H9 (cell line): ENCODE measurements at regions not wholly inside any gene's neighbourhood (a gene's known extent, or its start where the extent isn't known, plus 50 kb on each side); places are given as distances from the start of the nearest gene placed in this dataset.

Source experiments
- DNase-seq: peaks from one replicate; pipeline ENCODE4 v3.0.0-alpha.2; 2017
- H2AFZ ChIP-seq: one replicate; pipeline ENCODE4 v1.6.1; 2013; ENCODE audit warnings: mild to moderate bottlenecking, low read length, control low read depth, moderate library complexity
- H2AK5ac ChIP-seq: 2 replicates; pipeline ENCODE4 v1.6.1; 2013; ENCODE audit warnings: low read length, control low read depth, mixed read lengths; ENCODE audit not compliant: insufficient read length
- H2BK120ac ChIP-seq: one replicate; pipeline ENCODE4 v1.6.1; 2013; ENCODE audit warnings: low read depth, mild to moderate bottlenecking, low read length, control low read depth, inconsistent platforms; ENCODE audit not compliant: poor library complexity, severe bottlenecking
- H2BK12ac ChIP-seq: 2 replicates; pipeline ENCODE4 v1.6.1; 2013; ENCODE audit warnings: low read length, control low read depth, mixed read lengths, low read depth; ENCODE audit not compliant: insufficient read length
- H2BK15ac ChIP-seq: 2 replicates; pipeline ENCODE4 v1.6.1; 2013; ENCODE audit warnings: low read depth, low read length, control low read depth
- H2BK20ac ChIP-seq: one replicate; pipeline ENCODE4 v1.6.1; 2013; ENCODE audit warnings: low read depth, mild to moderate bottlenecking, low read length, control low read depth, inconsistent platforms; ENCODE audit not compliant: poor library complexity, severe bottlenecking
- H2BK5ac ChIP-seq: 2 replicates; pipeline ENCODE4 v1.6.1; 2013; ENCODE audit warnings: low read length, control low read depth, mixed read lengths; ENCODE audit not compliant: insufficient read length
- H3K14ac ChIP-seq: 2 replicates; pipeline ENCODE4 v1.6.1; 2013; ENCODE audit warnings: low read length, control low read depth; ENCODE audit not compliant: insufficient read depth
- H3K18ac ChIP-seq: 2 replicates; pipeline ENCODE4 v1.6.1; 2013; ENCODE audit warnings: low read depth, mild to moderate bottlenecking, mixed read lengths, low read length, control low read depth; ENCODE audit not compliant: insufficient read length
- H3K23ac ChIP-seq: 2 replicates; pipeline ENCODE4 v1.6.1; 2013; ENCODE audit warnings: low read length, control low read depth, mixed read lengths, low read depth; ENCODE audit not compliant: insufficient read length
- H3K23me2 ChIP-seq: 2 replicates; pipeline ENCODE4 v1.6.1; 2013; ENCODE audit warnings: low read depth, mild to moderate bottlenecking, mixed read lengths, low read length, control low read depth; ENCODE audit not compliant: insufficient read length, poor library complexity, severe bottlenecking
- H3K27ac ChIP-seq: 2 replicates; pipeline ENCODE4 v1.5.1; 2013; ENCODE audit warnings: low read length, control low read depth, mixed read lengths, low read depth; ENCODE audit not compliant: insufficient read length
- H3K27me3 ChIP-seq: 2 replicates; pipeline ENCODE4 v1.6.1; 2013; ENCODE audit warnings: low read length, control low read depth, inconsistent platforms; ENCODE audit not compliant: insufficient read depth
- H3K4ac ChIP-seq: 2 replicates; pipeline ENCODE4 v1.6.1; 2013; ENCODE audit warnings: low read depth, mild to moderate bottlenecking, control low read depth, inconsistent platforms, low read length, moderate library complexity
- H3K4me1 ChIP-seq: 2 replicates; pipeline ENCODE4 v1.6.1; 2013; ENCODE audit warnings: low read length, control low read depth, inconsistent platforms; ENCODE audit not compliant: insufficient read depth
- H3K4me2 ChIP-seq: 2 replicates; pipeline ENCODE4 v1.6.1; 2013; ENCODE audit warnings: low read length, control low read depth, mixed read lengths; ENCODE audit not compliant: insufficient read length, insufficient read depth
- H3K56ac ChIP-seq: 2 replicates; pipeline ENCODE4 v1.6.1; 2013; ENCODE audit warnings: low read depth, mild to moderate bottlenecking, mixed read lengths, low read length, control low read depth; ENCODE audit not compliant: insufficient read length
- H3K79me1 ChIP-seq: 2 replicates; pipeline ENCODE4 v1.6.1; 2013; ENCODE audit warnings: low read depth, mild to moderate bottlenecking, moderate library complexity, low read length, control low read depth, inconsistent platforms; ENCODE audit not compliant: insufficient read depth, poor library complexity, severe bottlenecking
- H3K79me2 ChIP-seq: 2 replicates; pipeline ENCODE4 v1.6.1; 2013; ENCODE audit warnings: low read length, control low read depth, inconsistent platforms; ENCODE audit not compliant: insufficient read depth
- H3K9ac ChIP-seq: 2 replicates; pipeline ENCODE4 v1.6.1; 2013; ENCODE audit warnings: low read length, control low read depth, mixed read lengths; ENCODE audit not compliant: insufficient read length; ENCODE audit errors: extremely low read depth
- H3K9me3 ChIP-seq: one replicate; pipeline ENCODE4 v1.6.1; 2013; ENCODE audit warnings: low read depth, low read length, inconsistent platforms; ENCODE audit not compliant: control insufficient read depth
- H3T11ph ChIP-seq: one replicate; pipeline ENCODE4 v1.6.1; 2013; ENCODE audit warnings: mild to moderate bottlenecking, low read length, control low read depth, inconsistent platforms
- H4K20me1 ChIP-seq: one replicate; pipeline ENCODE4 v1.6.1; 2013; ENCODE audit not compliant: control insufficient read depth, insufficient read length, insufficient read depth
- H4K5ac ChIP-seq: 2 replicates; pipeline ENCODE4 v1.6.1; 2013; ENCODE audit warnings: low read depth, mild to moderate bottlenecking, mixed read lengths, low read length, control low read depth; ENCODE audit not compliant: insufficient read length
- H4K8ac ChIP-seq: replicated peaks from 2 replicates; pipeline ENCODE4 v1.6.1; 2013; ENCODE audit warnings: low read length, control low read depth, mixed read lengths, low read depth; ENCODE audit not compliant: insufficient read length
- H4K91ac ChIP-seq: 2 replicates; pipeline ENCODE4 v1.6.1; 2013; ENCODE audit warnings: low read depth, mild to moderate bottlenecking, moderate library complexity, mixed read lengths, low read length, control low read depth; ENCODE audit not compliant: insufficient read length
- H3K27ac Mint-ChIP-seq, 3 experiments: 2 replicates in 2 of 3; 3 replicates in 1 of 3; pipeline ENCODE4 v1.8.0; 2020 to 2021; ENCODE audit warnings: mixed read lengths in 3 of 3, mild to moderate bottlenecking in 1 of 3, moderate library complexity in 1 of 3
- H3K27me3 Mint-ChIP-seq: 2 replicates; pipeline ENCODE4 v1.8.0; 2021; ENCODE audit warnings: low read depth, mild to moderate bottlenecking, moderate library complexity, mixed read lengths
- H3K36me3 Mint-ChIP-seq, 3 experiments: 2 replicates in 2 of 3; 3 replicates in 1 of 3; pipeline ENCODE4 v1.8.0; 2020 to 2021; ENCODE audit warnings: low read depth in 3 of 3, mixed read lengths in 3 of 3; ENCODE audit not compliant: insufficient read depth in 1 of 3
- H3K4me1 Mint-ChIP-seq, 2 experiments: 2 replicates each; pipeline ENCODE4 v1.8.0; 2020; ENCODE audit warnings: mixed read lengths in 2 of 2
- H3K4me3 Mint-ChIP-seq, 2 experiments: 2 replicates in 1 of 2; 3 replicates in 1 of 2; pipeline ENCODE4 v1.8.0; 2020 to 2021; ENCODE audit warnings: mild to moderate bottlenecking in 2 of 2, mixed read lengths in 2 of 2, moderate library complexity in 1 of 2
- H3K9me3 Mint-ChIP-seq, 2 experiments: 2 replicates in 1 of 2; 3 replicates in 1 of 2; pipeline ENCODE4 v1.8.0; 2020; ENCODE audit warnings: mild to moderate bottlenecking in 2 of 2, mixed read lengths in 2 of 2, moderate library complexity in 1 of 2
- CTCF ChIP-seq: fragments of 200-600 bp; sonication (generic); conservative IDR thresholded peaks from 3 replicates; pipeline ENCODE4 v1.8.0; 2021; ENCODE audit warnings: antibody characterized with exemption, mild to moderate bottlenecking
- WGBS: extraction: QIAGEN DNeasy Blood & Tissue Kit; methylation state at CpG from one replicate; pipeline ENCODE4 v1.1.7; 2013; ENCODE audit warnings: missing lambda C conversion rate, low lambda C conversion rate, mixed read lengths; ENCODE audit not compliant: insufficient read length; ENCODE audit errors: extremely low coverage; 5-methylcytosine and 5-hydroxymethylcytosine counted together

GRCh38 chr5:74052441-74053221 lies 426.6 kb downstream of the ARHGEF28 start:
- Mint-ChIP-seq H3K36me3 (no peaks in the 10 kb centered on the region), H3K9me3 (no peaks in the 10 kb centered on the region; a peak in 1 of 5 replicates), H3K27ac (no peak overlapping the region), H3K4me1 (peaks cover 7 to 14% of the 10 kb centered on the region in 2 experiments; a peak in 3 of 4 replicates), H3K27me3 (peaks cover 2% of the 10 kb centered on the region; the same call in 1 of the 2 replicates), H3K4me3 (no peak overlapping the region)
- Histone ChIP-seq H3K9ac (no peak overlapping the region), H3K56ac (no peak overlapping the region), H3K27ac (no peak overlapping the region), H3K27me3 (no peaks in the 10 kb centered on the region), H2BK15ac (no peak overlapping the region), H3K23ac (no peak overlapping the region), H3K4ac (no peak overlapping the region), H3K23me2 (no peaks in the 10 kb centered on the region), H3K79me1 (no peaks in the 10 kb centered on the region), H2AK5ac (no peak overlapping the region), H2BK20ac (no peak overlapping the region), H3T11ph (no peak overlapping the region), H2AFZ (no peak overlapping the region), H4K5ac (no peak overlapping the region), H3K9me3 (no peaks in the 10 kb centered on the region), H4K91ac (no peak overlapping the region), H2BK5ac (no peak overlapping the region), H4K20me1 (no peaks in the 10 kb centered on the region), H3K18ac (no peak overlapping the region), H2BK12ac (no peak overlapping the region), H3K79me2 (no peaks in the 10 kb centered on the region), H3K14ac (no peak overlapping the region), H3K4me2 (no peak overlapping the region), H2BK120ac (no peak overlapping the region), H3K4me1 (no peaks in the 10 kb centered on the region), H4K8ac (no peak overlapping the region)
- DNase-seq: no peak
- TF ChIP-seq CTCF: no peak; the same call in 2 of the 3 replicates
- WGBS: no CpG with 5 or more reads among the region's 7 CpGs
